Caco-2 (cell line): ENCODE measurements at regions not wholly inside any gene's neighbourhood (a gene's known extent, or its start where the extent isn't known, plus 50 kb on each side); places are given as distances from the start of the nearest gene placed in this dataset.

Experiments used
- BruUV-seq: library from RNA; stranded (reverse); fragments of 400-500 nt; replicated peaks from 2 replicates; lab custom pipeline; 2021; lab: Mats Ljungman, UMichigan
- CTCF ChIA-PET: fragments of 300-600 bp; sonication (Branson Sonifier 250); formaldehyde crosslinking; loops from one replicate; lab custom pipeline; 2022; ENCODE audit warnings: antibody characterized with exemption; lab: Charles Lee
- POLR2A ChIA-PET: fragments of 300-600 bp; sonication (Branson Sonifier 250); formaldehyde crosslinking; loops from one replicate; lab custom pipeline; 2022; ENCODE audit warnings: antibody characterized with exemption; lab: Charles Lee
- DNase-seq, 2 experiments: peaks; one replicate each; pipeline versions ENCODE4 v3.0.0 to v3.0.0-alpha.2; 2020 to 2022
- H3K27me3 ChIP-seq: replicated peaks from 2 replicates; pipeline ENCODE4 v1.6.0; 2011; ENCODE audit warnings: low read length; ENCODE audit not compliant: control insufficient read depth, insufficient read depth
- H3K36me3 ChIP-seq: 2 replicates; pipeline ENCODE4 v1.5.1; 2011; ENCODE audit warnings: low read length; ENCODE audit not compliant: control insufficient read depth, insufficient read depth
- H3K4me1 ChIP-seq: fragments of 250-450 bp; sonication (Bioruptor Pico); 2 replicates; pipeline ENCODE4 v1.5.1; 2020; ENCODE audit warnings: mild to moderate bottlenecking
- H3K4me3 ChIP-seq: 2 replicates; pipeline ENCODE4 v1.5.1; 2011; ENCODE audit warnings: low read depth, mild to moderate bottlenecking, control low read depth, low read length
- H3K9me3 ChIP-seq: fragments of 250-450 bp; sonication (Bioruptor Pico); 2 replicates; pipeline ENCODE4 v1.5.1; 2020; ENCODE audit warnings: mild to moderate bottlenecking, moderate library complexity
- H3K27ac Mint-ChIP-seq: one replicate; pipeline ENCODE4 v1.8.0; 2022; ENCODE audit warnings: mixed read lengths; ENCODE audit not compliant: unreplicated experiment
- H3K27me3 Mint-ChIP-seq: one replicate; pipeline ENCODE4 v1.8.0; 2022; ENCODE audit warnings: mixed read lengths; ENCODE audit not compliant: insufficient read depth, unreplicated experiment
- H3K36me3 Mint-ChIP-seq: one replicate; pipeline ENCODE4 v1.8.0; 2022; ENCODE audit warnings: mild to moderate bottlenecking, mixed read lengths; ENCODE audit not compliant: insufficient read depth, unreplicated experiment
- H3K4me1 Mint-ChIP-seq: one replicate; pipeline ENCODE4 v1.8.0; 2022; ENCODE audit warnings: low read depth, mixed read lengths; ENCODE audit not compliant: unreplicated experiment
- H3K4me3 Mint-ChIP-seq: one replicate; pipeline ENCODE4 v1.8.0; 2022; ENCODE audit warnings: mild to moderate bottlenecking, moderate library complexity, mixed read lengths; ENCODE audit not compliant: unreplicated experiment
- H3K9me3 Mint-ChIP-seq: one replicate; pipeline ENCODE4 v1.8.0; 2022; ENCODE audit warnings: mixed read lengths; ENCODE audit not compliant: unreplicated experiment
- CTCF ChIP-seq, 2 experiments: fragments of 200-600 bp in 1 of 2; IDR thresholded peaks; 1 replicate in 1 of 2; 2 replicates in 1 of 2; pipeline versions ENCODE4 v1.5.1 to v1.8.0; 2011 to 2022; ENCODE audit warnings: antibody characterized with exemption in 1 of 2, control low read depth in 1 of 2, inconsistent platforms in 1 of 2, low read depth in 1 of 2, low read length in 1 of 2, mild to moderate bottlenecking in 1 of 2, moderate library complexity in 1 of 2; ENCODE audit not compliant: insufficient read depth in 1 of 2, severe bottlenecking in 1 of 2, unreplicated experiment in 1 of 2
- intact Hi-C: fragments of 100-400 bp; cut with micrococcal nuclease; formaldehyde crosslinking; loops from one replicate; pipeline ENCODE4 v1.10.0; 2022; ENCODE audit not compliant: unreplicated experiment

GRCh38 chr4:145285928-145286327, 105.5 kb upstream of the OTUD4 start:
- no TSS peak for BruUV-seq

GRCh38 chr4:145283909-145284308, 103.5 kb upstream of the OTUD4 start:
- Mint-ChIP-seq H3K4me1 (no peaks in the 10 kb centered on the region), H3K27me3 (peaks cover 3% of the 10 kb centered on the region), H3K27ac (no peak overlapping the region), H3K9me3 (no peaks in the 10 kb centered on the region), H3K4me3 (no peak overlapping the region), H3K36me3 (no peaks in the 10 kb centered on the region)
- intact Hi-C loops, result no loop called here
- no peaks in the 10 kb centered on the region for H3K36me3 ChIP-seq
- ChIA-PET CTCF (no interaction called here), POLR2A (no interaction called here)
- no peaks in the 10 kb centered on the region for H3K9me3 ChIP-seq
- no peak for TF ChIP-seq CTCF (IDR thresholded peaks at IDR 0.05; ENCODE audit: insufficient read depth in 1 of 2, low read depth in 1 of 2, low read length in 1 of 2, severe bottlenecking in 1 of 2, unreplicated experiment in 1 of 2)
- H3K4me3 ChIP-seq, result no peak overlapping the region
- H3K4me1 ChIP-seq, result no peaks in the 10 kb centered on the region
- BruUV-seq, result no TSS peak
- no peaks in the 10 kb centered on the region for H3K27me3 ChIP-seq
- no peak for DNase-seq

More at GRCh38 chr4:145285928-145286327, 105.5 kb upstream of the OTUD4 start:
- Mint-ChIP-seq H3K36me3 (no peaks in the 10 kb centered on the region), H3K9me3 (no peaks in the 10 kb centered on the region), H3K27ac (no peak overlapping the region), H3K27me3 (peaks cover 3% of the 10 kb centered on the region), H3K4me1 (no peaks in the 10 kb centered on the region), H3K4me3 (no peak overlapping the region)
- Histone ChIP-seq H3K4me1 (no peaks in the 10 kb centered on the region), H3K4me3 (no peak overlapping the region), H3K36me3 (no peaks in the 10 kb centered on the region), H3K9me3 (no peaks in the 10 kb centered on the region), H3K27me3 (no peaks in the 10 kb centered on the region)
- no peak for TF ChIP-seq CTCF (IDR thresholded peaks at IDR 0.05; ENCODE audit: insufficient read depth in 1 of 2, low read depth in 1 of 2, low read length in 1 of 2, severe bottlenecking in 1 of 2, unreplicated experiment in 1 of 2)
- CTCF ChIA-PET, result no interaction called here
- intact Hi-C loops, result no loop called here
- POLR2A ChIA-PET, result no interaction called here
- no peak for DNase-seq

GRCh38 chr4:145281951-145282350, 101.6 kb upstream of the OTUD4 start:
- Mint-ChIP-seq H3K36me3 (no peaks in the 10 kb centered on the region), H3K4me3 (no peak overlapping the region), H3K27me3 (peaks cover 6% of the 10 kb centered on the region), H3K9me3 (no peaks in the 10 kb centered on the region), H3K4me1 (no peaks in the 10 kb centered on the region), H3K27ac (no peak overlapping the region)
- Histone ChIP-seq H3K9me3 (no peaks in the 10 kb centered on the region), H3K4me1 (no peaks in the 10 kb centered on the region), H3K27me3 (no peaks in the 10 kb centered on the region), H3K36me3 (no peaks in the 10 kb centered on the region), H3K4me3 (no peak overlapping the region)
- intact Hi-C loops, result no loop called here
- POLR2A ChIA-PET, result no interaction called here
- TF ChIP-seq CTCF (IDR thresholded peaks at IDR 0.05; ENCODE audit: insufficient read depth in 1 of 2, low read depth in 1 of 2, low read length in 1 of 2, severe bottlenecking in 1 of 2, unreplicated experiment in 1 of 2), result no peak
- no peak for DNase-seq
- no TSS peak for BruUV-seq
- CTCF ChIA-PET, result no interaction called here
